Fibroblast of gingiva (primary cell): ENCODE measurements at regions not wholly inside any gene's neighbourhood (a gene's known extent, or its start where the extent isn't known, plus 50 kb on each side); places are given as distances from the start of the nearest gene placed in this dataset.
"Not testable (repeated sequence)": the region's sequence is repeated elsewhere in the genome, so short reads cannot be mapped to it uniquely, and the experiment has no call there.

Source experiments
- DNase-seq: peaks from one replicate; pipeline ENCODE4 v3.0.0-alpha.2; 2011; ENCODE audit warnings: low read depth

DNA sequence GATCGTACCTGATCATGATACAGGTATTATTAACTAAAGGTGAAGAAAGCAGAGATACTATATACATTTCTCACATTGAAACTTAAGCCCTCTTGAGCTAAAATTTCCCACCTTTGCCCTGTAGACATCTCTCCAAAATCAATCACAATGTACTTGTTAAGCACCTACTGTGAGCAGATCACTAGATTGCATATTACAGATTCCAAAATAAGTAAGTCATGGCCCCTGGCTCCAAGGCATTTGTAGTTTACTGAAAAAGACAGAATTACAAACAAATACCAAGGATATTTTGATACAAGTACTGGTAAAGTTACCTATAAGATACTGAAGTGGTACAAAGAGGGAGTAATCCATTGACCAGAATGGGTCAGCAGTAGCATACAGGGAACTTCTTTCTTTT lies 455.3 kb downstream of the STK39 start:
- no peak for DNase-seq

- DNase-seq: no peak
Measured at GRCh38 chr2:167790781-167791450, 456.5 kb downstream of the STK39 start.

DNA sequence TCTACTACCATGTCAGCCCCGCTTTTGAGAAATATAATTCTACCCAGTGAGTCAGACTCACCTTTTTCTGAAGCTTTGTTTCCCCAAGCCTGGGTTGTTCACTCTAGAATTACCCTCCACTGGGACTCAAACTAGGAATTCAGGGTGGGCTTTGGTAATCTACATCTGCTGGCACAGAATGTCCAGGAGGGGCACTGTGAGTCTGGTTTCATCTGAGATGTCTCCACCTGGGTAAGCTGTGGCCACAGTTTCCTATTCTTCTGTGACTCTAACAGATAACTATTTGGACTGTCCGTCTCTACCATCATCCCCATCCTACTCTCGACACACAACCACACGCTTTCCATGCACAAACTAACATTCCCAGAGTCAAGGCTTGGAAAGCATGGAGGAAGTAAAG lies 457.2 kb downstream of the STK39 start:
- no peak for DNase-seq

GRCh38 chr2:167787562-167787961 lies 459.8 kb downstream of the STK39 start:
- DNase-seq: no peak

DNA sequence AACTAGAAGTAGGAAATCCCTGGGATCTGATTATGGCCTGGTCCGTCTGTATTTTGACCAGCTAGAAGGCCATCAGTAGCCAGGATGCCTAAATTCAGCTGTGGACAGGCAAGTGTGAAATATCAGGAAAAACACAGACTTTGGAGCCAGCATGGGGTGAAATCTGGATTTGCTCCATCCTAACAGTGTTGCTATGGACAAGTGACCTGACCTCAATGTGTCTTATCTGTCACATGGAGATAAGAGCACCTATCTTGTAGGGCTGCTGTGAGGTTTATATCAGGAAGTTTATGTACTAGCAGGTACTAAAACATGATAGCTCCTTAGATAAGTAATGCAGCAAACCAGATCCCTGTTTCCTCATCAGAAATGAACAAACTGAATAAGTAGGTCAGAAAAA lies 460.4 kb downstream of the STK39 start:
- DNase-seq: no peak

- no peak for DNase-seq
Measured at GRCh38 chr2:167785606-167786216, 461.7 kb downstream of the STK39 start.

DNA sequence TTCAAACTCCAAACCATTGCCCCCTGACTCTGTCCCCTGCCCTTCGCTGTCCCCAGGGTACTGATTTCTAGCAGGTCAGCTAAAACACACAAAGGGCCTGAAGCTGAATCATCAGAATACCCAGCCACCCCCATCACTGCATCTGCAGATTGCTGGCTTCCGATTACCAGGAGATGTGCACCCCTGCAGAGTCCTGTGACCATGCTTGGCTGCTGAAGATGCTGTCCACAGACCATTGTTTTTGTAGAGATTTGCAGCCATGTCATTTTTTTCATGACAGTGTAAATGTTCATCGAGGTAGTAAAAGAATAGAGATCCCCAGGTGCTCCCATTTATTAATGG lies 463.3 kb downstream of the STK39 start:
- no peak for DNase-seq

- no peak for DNase-seq
Measured at GRCh38 chr2:167783261-167784083, 463.9 kb downstream of the STK39 start.

DNA sequence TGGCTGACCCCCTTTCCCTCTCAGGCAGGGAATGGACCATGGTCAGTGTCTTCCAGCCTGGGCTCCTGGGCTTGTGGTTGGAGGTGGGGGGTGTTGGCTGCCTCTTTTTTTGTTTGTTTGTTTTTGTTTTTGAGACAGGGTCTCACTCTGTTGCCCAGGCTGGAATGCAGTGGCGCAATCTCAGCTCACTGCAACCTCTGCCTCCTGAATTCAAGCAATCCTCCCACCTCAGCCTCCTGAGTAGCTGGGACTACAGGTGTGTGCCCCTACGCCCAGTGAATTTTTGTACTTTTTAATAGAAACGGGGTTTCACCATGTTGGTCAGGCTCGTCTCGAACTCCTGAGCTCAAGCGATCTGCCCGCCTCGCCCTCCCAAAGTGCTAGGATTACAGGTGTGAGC lies 465.8 kb downstream of the STK39 start:
- not testable (repeated sequence) for DNase-seq

DNA sequence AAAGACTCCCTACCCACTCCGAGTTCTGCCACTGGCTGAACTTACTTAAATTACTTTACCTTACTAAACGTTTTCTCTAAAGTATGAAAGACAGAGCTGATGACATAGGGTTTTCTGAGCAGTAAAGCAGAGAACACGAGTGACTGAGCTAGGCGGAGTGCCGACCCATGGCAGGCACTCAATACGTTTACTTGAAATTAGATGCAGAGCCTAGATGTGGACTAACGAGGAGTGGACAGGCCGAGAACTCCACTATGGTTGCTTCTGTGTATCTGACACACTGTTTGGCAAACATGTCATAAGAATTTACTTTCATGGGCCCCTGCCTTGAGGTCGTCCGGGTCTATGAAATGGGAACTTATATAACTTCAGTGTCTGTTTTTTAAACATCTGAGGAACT lies 471.0 kb downstream of the STK39 start:
- DNase-seq: no peak

GRCh38 chr2:167771628-167772027 lies 475.8 kb downstream of the STK39 start:
- DNase-seq: no peak

- no peak for DNase-seq
Measured at GRCh38 chr2:167769020-167769419, 478.4 kb downstream of the STK39 start.

- DNase-seq: no peak
Measured at GRCh38 chr2:167767830-167768229, 479.6 kb downstream of the STK39 start.

DNA sequence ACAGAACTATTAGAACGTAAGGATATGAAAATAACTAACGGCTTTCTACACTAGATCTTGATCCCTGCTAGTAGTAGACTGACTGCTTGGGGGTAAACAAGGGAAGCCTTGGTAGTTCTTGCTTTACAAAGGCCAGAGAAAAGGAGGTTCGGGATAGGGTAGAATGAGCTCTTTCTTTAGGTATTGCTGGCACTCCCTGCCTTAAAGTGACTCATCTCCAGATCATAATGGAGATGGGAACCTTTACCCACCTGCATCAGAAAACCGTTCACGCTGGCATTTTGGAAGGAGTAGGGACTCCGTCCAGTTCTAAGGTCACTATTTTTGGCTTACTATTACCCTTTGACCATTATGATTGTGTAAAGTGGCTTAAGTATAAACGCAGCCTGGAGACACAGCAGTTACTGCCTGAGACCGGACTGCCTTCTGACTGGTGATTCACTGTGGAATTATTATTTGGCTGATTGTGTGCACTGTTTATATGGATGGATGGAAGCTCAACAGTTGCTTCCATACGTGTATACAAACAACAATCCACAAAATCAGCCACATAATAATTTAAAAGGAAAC lies 482.5 kb downstream of the STK39 start:
- DNase-seq: no peak

DNA sequence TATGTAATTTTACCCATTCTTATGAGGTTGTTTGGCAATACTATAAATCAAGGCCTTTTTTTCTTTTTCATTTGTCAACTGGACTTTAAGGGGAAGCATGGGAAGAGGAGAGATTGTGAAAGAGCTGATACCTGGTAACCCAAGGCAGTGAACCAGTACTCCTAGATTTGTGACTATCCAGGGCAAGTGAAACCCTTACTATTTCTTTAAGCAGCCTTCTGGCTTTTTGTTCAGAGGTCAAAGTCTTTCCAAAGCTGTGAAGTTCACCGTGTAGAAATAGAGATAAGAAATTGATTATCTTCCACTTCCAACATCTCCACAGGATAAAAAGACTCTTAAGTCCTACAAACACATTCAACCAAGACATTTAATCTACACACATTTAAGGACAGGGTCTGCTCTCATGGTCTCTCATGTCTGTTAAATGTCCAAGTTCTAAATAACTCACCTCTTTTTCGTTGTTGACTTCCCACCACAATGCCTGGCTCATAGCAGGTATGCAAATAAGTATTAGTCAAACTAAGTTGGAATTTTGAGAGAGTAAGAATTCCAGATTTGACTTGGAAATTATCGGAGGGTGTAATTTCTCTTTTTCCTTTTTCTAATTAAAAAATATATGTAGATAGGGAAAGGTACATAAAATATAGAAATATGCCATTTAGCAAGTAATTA lies 485.8 kb downstream of the STK39 start:
- DNase-seq: no peak

DNA sequence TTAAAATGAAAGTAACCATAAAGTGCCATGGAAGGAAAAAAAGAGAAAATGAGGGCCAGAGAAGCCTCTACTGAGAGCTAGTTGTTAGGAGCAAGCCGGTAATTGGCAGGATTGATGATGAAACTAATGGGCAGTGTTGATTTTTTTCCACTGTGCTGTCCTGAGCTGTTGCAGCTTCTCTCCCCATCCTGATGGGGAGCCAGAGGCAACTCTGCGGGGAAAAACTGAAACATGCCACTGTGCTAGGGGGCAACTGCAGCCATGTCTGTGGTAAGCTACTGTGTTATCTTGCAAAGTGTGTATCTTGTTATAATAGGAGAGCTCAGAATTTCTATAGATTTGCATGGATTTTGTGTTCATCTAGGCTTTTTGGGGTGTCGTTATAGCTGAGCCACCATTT lies 487.9 kb downstream of the STK39 start:
- no peak for DNase-seq

DNA sequence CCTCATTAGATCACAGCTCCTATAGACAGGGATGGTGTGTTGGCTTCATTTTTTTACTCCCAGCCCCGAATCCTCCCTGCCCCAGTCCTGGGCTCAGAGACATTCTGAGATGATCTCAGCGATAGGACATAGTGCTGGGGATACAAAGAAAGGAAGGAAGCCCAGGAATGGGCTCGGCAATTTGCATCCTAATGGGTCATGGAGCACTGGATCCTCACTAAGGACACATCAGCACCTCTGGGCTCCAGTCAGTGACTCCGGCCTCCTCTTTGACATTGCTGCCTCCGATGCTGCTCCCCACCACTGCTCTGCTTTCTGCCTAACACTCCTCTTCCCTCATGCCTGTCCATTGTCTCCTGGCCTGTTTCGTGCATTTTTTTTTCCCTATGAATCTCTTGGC lies 489.1 kb downstream of the STK39 start:
- DNase-seq: no peak

DNA sequence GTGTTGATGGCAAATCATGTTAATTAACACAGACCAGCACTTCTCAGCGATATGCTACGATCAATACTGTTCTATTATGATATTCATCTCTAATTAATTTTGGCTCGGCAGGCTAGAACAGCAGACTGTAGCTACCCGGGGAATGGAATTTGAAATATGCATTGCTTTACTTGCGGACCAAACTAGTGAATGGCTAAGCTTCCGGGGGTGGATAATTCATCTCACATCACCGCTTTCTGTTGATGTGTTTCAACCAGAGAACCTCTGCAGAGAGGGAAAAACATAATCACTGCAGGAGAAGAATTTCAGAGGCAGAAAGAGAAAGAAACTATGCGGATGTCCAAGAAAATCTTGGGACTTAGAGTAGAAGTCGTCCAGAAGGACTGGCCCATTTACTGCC lies 490.9 kb downstream of the STK39 start:
- DNase-seq: no peak

GRCh38 chr2:167753142-167753541 lies 494.3 kb downstream of the STK39 start:
- DNase-seq: no peak

- no peak for DNase-seq
Measured at GRCh38 chr2:167752734-167753133, 494.7 kb downstream of the STK39 start.

DNA sequence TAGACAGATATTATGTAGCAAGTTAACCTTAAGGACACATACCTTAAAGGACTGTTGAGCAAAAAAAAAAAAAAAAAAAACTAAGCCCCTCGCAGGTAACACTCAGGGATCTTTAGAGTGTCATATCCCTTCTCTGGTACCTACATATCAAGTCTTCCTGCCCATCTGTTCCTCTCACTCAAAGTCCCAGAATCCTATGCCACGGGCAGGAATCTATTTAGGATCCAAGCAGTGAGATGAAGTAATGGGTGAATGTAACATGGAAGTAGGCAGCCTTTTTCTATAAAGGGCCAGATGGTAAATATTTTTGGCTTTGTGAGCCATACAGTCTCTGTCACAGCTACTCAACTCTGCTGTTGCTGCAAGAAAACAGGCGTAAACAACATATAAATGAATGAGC lies 496.7 kb downstream of the STK39 start:
- no peak for DNase-seq

GRCh38 chr2:167749660-167750059 lies 497.7 kb downstream of the STK39 start:
- DNase-seq: no peak

DNA sequence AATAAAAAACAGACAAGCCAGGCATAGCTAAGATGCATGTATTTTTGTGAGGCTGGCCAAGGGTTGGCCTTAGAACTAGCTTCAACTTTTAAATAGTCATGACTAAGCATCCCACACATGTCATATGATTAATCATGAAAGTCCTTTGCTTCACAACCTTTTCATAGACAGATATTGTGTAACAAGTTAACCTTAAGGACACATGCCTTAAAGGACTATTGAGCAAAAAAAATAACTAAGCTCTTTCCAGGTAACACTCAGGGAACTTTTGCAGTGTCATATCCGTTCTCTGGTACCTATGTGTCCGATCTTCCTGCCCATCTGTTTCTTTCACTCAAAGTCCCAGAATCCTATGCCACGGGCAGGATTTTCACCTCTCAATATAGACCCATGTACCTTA lies 498.4 kb downstream of the STK39 start:
- DNase-seq: no peak
